HG02981 (cell line): ENCODE measurements at regions not wholly inside any gene's neighbourhood (a gene's known extent, or its start where the extent isn't known, plus 50 kb on each side); places are given as distances from the start of the nearest gene placed in this dataset.

Source experiments
- ATAC-seq: cut with Tn5 transposase; IDR thresholded peaks from one replicate; pipeline ENCODE4 v1.9.1; 2021; ENCODE audit warnings: mild to moderate bottlenecking, moderate library complexity; ENCODE audit not compliant: unreplicated experiment

- ATAC-seq: no peak
Observed at GRCh38 chr3:6228958-6229683, 631.8 kb upstream of the GRM7 start.

- peak; percentile 33 for ATAC-seq
Observed at GRCh38 chr3:6229778-6230410, 631.0 kb upstream of the GRM7 start.

GRCh38 chr3:6242104-6242503, 618.8 kb upstream of the GRM7 start:
- no peak for ATAC-seq

GRCh38 chr3:6248528-6248927, 612.4 kb upstream of the GRM7 start:
- no peak for ATAC-seq

GRCh38 chr3:6249679-6250078, 611.2 kb upstream of the GRM7 start:
- peak; percentile 68 for ATAC-seq

- peak; percentile 96 for ATAC-seq
Observed at GRCh38 chr3:6250167-6250566, 610.7 kb upstream of the GRM7 start.

- no peak for ATAC-seq
Observed at GRCh38 chr3:6251612-6252400, 609.1 kb upstream of the GRM7 start.

GRCh38 chr3:6254490-6254889, 606.4 kb upstream of the GRM7 start:
- no peak for ATAC-seq

GRCh38 chr3:6255229-6255628, 605.7 kb upstream of the GRM7 start:
- ATAC-seq: no peak

- peak; percentile 74 for ATAC-seq
Observed at GRCh38 chr3:6260551-6261191, 600.2 kb upstream of the GRM7 start.

GRCh38 chr3:6262010-6262409, 598.9 kb upstream of the GRM7 start:
- no peak for ATAC-seq

- no peak for ATAC-seq
Observed at GRCh38 chr3:6264036-6264435, 596.9 kb upstream of the GRM7 start.

GRCh38 chr3:6264906-6265305, 596.0 kb upstream of the GRM7 start:
- ATAC-seq: no peak

GRCh38 chr3:6266135-6266534, 594.8 kb upstream of the GRM7 start:
- ATAC-seq: no peak

- ATAC-seq: no peak
Observed at GRCh38 chr3:6273878-6274277, 587.0 kb upstream of the GRM7 start.

- ATAC-seq: peak; percentile 62
Observed at GRCh38 chr3:6281662-6282061, 579.3 kb upstream of the GRM7 start.

GRCh38 chr3:6282918-6283317, 578.0 kb upstream of the GRM7 start:
- no peak for ATAC-seq

- ATAC-seq: no peak
Observed at GRCh38 chr3:6287088-6287875, 573.6 kb upstream of the GRM7 start.

GRCh38 chr3:6301626-6302025, 559.3 kb upstream of the GRM7 start:
- no peak for ATAC-seq

GRCh38 chr3:6315906-6316305, 545.0 kb upstream of the GRM7 start:
- no peak for ATAC-seq

GRCh38 chr3:6321999-6322398, 538.9 kb upstream of the GRM7 start:
- no peak for ATAC-seq
